ENCODE measurements at regions not wholly inside any gene's neighbourhood (a gene's known extent, or its start where the extent isn't known, plus 50 kb on each side); places are given as distances from the start of the nearest gene placed in this dataset.

DNA sequence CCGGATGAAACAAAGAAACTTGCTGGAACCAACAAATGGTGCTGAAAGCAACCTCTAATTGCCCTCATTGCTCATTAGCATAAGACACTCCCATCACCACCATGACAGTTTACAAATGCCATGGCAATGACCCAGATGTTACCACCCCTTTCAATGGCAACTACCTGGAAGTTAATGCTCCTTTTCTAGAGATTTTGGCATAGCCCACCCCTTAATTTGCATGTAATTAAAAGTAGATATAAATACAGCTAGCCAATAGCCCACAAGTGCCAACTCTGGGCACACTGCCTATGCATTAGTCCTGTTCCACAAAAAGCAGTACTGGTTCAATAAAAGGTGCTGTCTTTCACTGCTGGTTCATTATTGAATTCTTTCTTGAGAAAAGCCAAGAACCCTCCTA lies 410.3 kb upstream of the PPP1R2C start:
- TF ChIP-seq EZH2 (IDR thresholded peaks at IDR 0.05; ENCODE audit: borderline replicate concordance, insufficient read depth, low read depth, low read length, poor library complexity, severe bottlenecking): no peak
- TF ChIP-seq, protein P1, sequence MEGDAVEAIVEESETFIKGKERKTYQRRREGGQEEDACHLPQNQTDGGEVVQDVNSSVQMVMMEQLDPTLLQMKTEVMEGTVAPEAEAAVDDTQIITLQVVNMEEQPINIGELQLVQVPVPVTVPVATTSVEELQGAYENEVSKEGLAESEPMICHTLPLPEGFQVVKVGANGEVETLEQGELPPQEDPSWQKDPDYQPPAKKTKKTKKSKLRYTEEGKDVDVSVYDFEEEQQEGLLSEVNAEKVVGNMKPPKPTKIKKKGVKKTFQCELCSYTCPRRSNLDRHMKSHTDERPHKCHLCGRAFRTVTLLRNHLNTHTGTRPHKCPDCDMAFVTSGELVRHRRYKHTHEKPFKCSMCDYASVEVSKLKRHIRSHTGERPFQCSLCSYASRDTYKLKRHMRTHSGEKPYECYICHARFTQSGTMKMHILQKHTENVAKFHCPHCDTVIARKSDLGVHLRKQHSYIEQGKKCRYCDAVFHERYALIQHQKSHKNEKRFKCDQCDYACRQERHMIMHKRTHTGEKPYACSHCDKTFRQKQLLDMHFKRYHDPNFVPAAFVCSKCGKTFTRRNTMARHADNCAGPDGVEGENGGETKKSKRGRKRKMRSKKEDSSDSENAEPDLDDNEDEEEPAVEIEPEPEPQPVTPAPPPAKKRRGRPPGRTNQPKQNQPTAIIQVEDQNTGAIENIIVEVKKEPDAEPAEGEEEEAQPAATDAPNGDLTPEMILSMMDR (IDR thresholded peaks at IDR 0.05): no peak
- Mint-ChIP-seq H3K27me3 (no peaks in the 10 kb centered on the region), H3K4me1 (peaks cover 23% of the 10 kb centered on the region), H3K9me3 (ENCODE audit: insufficient read depth) (no peaks in the 10 kb centered on the region), H3K4me3 (no peak overlapping the region), H3K27ac (no peak overlapping the region)
- no peak overlapping the region for H3K4me3 ChIP-seq (ENCODE audit: control extremely low read depth in 1 of 5, extremely low read depth in 1 of 5, insufficient read depth in 1 of 5, low read depth in 2 of 5, low read length in 4 of 5)
- H3K9ac ChIP-seq (ENCODE audit: low read length): no peak overlapping the region
- no peak overlapping the region for H2AFZ ChIP-seq (ENCODE audit: insufficient read depth, low read depth, low read length, poor library complexity, severe bottlenecking)
- POLR2A ChIA-PET: no interaction called here
- no peaks in the 10 kb centered on the region for H4K20me1 ChIP-seq (ENCODE audit: control insufficient read depth, insufficient read depth, low read length, poor library complexity, severe bottlenecking)
- H3K27ac ChIP-seq (ENCODE audit: low read length in 2 of 2): no peak overlapping the region
- peaks cover 0 to 3% (median 0%) of the 10 kb centered on the region in 4 experiments for H3K27me3 ChIP-seq (replicated peaks in 1 of 4; ENCODE audit: control extremely low read depth in 1 of 4, control insufficient read depth in 3 of 4, insufficient read depth in 4 of 4, low read length in 3 of 4)
- peaks cover 20% of the 10 kb centered on the region in 2 donors for H3K4me1 ChIP-seq (ENCODE audit: control insufficient read depth in 2 of 2, insufficient read depth in 2 of 2, low read length in 2 of 2)
- peaks cover 0 to 2% (median 0%) of the 10 kb centered on the region in 3 donors for H3K9me3 ChIP-seq (ENCODE audit: control extremely low read depth in 1 of 3, control insufficient read depth in 2 of 3, insufficient read depth in 1 of 3, low read length in 2 of 3)
- CTCF ChIA-PET: interaction anchor here (0.7 kb wide), 1 partner anchor 9 kb away, joined by 3 read pairs; no protein-coding TSS in a partner anchor
- ATAC-seq (ENCODE audit: low read depth): no peak
- no peaks in the 10 kb centered on the region for H3K79me2 ChIP-seq (ENCODE audit: control insufficient read depth, insufficient read depth, low read length)
- no peaks in the 10 kb centered on the region for H3K36me3 ChIP-seq (replicated peaks in 1 of 2; ENCODE audit: control extremely low read depth in 1 of 2, control insufficient read depth in 1 of 2, extremely low read depth in 1 of 2, insufficient read depth in 2 of 2, low read length in 1 of 2)
- H3K4me2 ChIP-seq (replicated peaks; ENCODE audit: low read depth, low read length, poor library complexity, severe bottlenecking): no peak overlapping the region
- no CpG with 5 or more reads among the region's 1 CpG for WGBS (ENCODE audit: insufficient coverage)
- intact Hi-C loops (cut with micrococcal nuclease): no loop called here
- no peak for DNase-seq

DNA sequence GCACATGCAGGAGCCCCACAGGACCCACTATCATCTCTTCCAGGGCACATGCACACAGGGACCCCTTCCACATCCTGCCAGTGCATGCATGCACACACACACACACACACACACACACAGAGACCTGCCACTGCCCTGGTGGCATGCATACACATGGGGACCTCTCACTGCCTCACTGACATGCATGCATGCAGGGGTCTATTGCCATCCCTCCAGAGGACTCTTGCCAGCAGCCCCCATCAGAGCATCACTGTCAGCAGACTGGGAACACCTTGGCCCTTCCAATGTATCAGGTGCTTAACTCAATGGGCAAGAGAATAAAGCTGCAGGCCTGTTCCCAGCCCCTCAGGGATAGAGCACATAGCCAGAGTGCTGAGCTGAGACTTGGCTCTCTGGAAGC lies 433.6 kb upstream of the PPP1R2C start:
- intact Hi-C loops (cut with micrococcal nuclease): no loop called here
- H3K4me2 ChIP-seq (replicated peaks; ENCODE audit: low read depth, low read length, poor library complexity, severe bottlenecking): no peak overlapping the region
- no peak overlapping the region for H3K9ac ChIP-seq (ENCODE audit: low read length)
- H3K4me1 Mint-ChIP-seq: no peaks in the 10 kb centered on the region
- no peak for ATAC-seq (ENCODE audit: low read depth)
- no peak overlapping the region for H3K4me3 Mint-ChIP-seq
- H3K27ac Mint-ChIP-seq: no peak overlapping the region
- no peaks in the 10 kb centered on the region for H4K20me1 ChIP-seq (ENCODE audit: control insufficient read depth, insufficient read depth, low read length, poor library complexity, severe bottlenecking)
- H3K9me3 Mint-ChIP-seq (ENCODE audit: insufficient read depth): peaks cover 10% of the 10 kb centered on the region
- no peaks in the 10 kb centered on the region for H3K27me3 ChIP-seq (replicated peaks in 1 of 4; ENCODE audit: control extremely low read depth in 1 of 4, control insufficient read depth in 3 of 4, insufficient read depth in 4 of 4, low read length in 3 of 4)
- H3K27ac ChIP-seq (ENCODE audit: low read length in 2 of 2): no peak overlapping the region
- H3K4me1 ChIP-seq (ENCODE audit: control insufficient read depth in 2 of 2, insufficient read depth in 2 of 2, low read length in 2 of 2): no peaks in the 10 kb centered on the region
- peaks cover 0 to 10% (median 7%) of the 10 kb centered on the region in 3 donors for H3K9me3 ChIP-seq (ENCODE audit: control extremely low read depth in 1 of 3, control insufficient read depth in 2 of 3, insufficient read depth in 1 of 3, low read length in 2 of 3)
- POLR2A ChIA-PET: no interaction called here
- H3K79me2 ChIP-seq (ENCODE audit: control insufficient read depth, insufficient read depth, low read length): no peaks in the 10 kb centered on the region
- no peak overlapping the region for H2AFZ ChIP-seq (ENCODE audit: insufficient read depth, low read depth, low read length, poor library complexity, severe bottlenecking)
- DNase-seq: no peak
- CTCF ChIA-PET: no interaction called here
- TF ChIP-seq EZH2 (IDR thresholded peaks at IDR 0.05; ENCODE audit: borderline replicate concordance, insufficient read depth, low read depth, low read length, poor library complexity, severe bottlenecking): no peak
- TF ChIP-seq, protein P1 (IDR thresholded peaks at IDR 0.05): no peak
- no peak overlapping the region for H3K4me3 ChIP-seq (ENCODE audit: control extremely low read depth in 1 of 5, extremely low read depth in 1 of 5, insufficient read depth in 1 of 5, low read depth in 2 of 5, low read length in 4 of 5)
- no peaks in the 10 kb centered on the region for H3K36me3 ChIP-seq (replicated peaks in 1 of 2; ENCODE audit: control extremely low read depth in 1 of 2, control insufficient read depth in 1 of 2, extremely low read depth in 1 of 2, insufficient read depth in 2 of 2, low read length in 1 of 2)
- no peaks in the 10 kb centered on the region for H3K27me3 Mint-ChIP-seq

Data from B cell (primary cell).